H1 (cell line): ENCODE measurements at regions not wholly inside any gene's neighbourhood (a gene's known extent, or its start where the extent isn't known, plus 50 kb on each side); places are given as distances from the start of the nearest gene placed in this dataset.

Experiments
- BRCA1 ChIP-seq: IDR thresholded peaks from 2 replicates; pipeline ENCODE4 v1.6.1; 2012; ENCODE audit warnings: low read depth, low read length, improper control_type of control experiment
- CBX8 ChIP-seq: fragments of 300-800, 300-1000 bp; sonication (generic); IDR thresholded peaks from 2 replicates; pipeline ENCODE4 v1.7.1; 2016; ENCODE audit warnings: low read depth, low read length, borderline replicate concordance
- EZH2 ChIP-seq: fragments of 200-600 bp; sonication (generic); IDR thresholded peaks from 2 replicates; pipeline ENCODE4 v1.7.1; 2012; ENCODE audit warnings: low read depth, mild to moderate bottlenecking, moderate library complexity, low read length, inconsistent platforms; ENCODE audit not compliant: severe bottlenecking
- GABPA ChIP-seq: IDR thresholded peaks from 2 replicates; pipeline ENCODE4 v1.6.1; 2011; ENCODE audit warnings: mild to moderate bottlenecking, low read length, moderate library complexity, borderline replicate concordance; ENCODE audit not compliant: insufficient read depth
- MAX ChIP-seq: IDR thresholded peaks from 2 replicates; pipeline ENCODE4 v1.6.1; 2012; ENCODE audit warnings: inconsistent platforms
- POLR2A ChIP-seq, 2 experiments: IDR thresholded peaks; 1 replicate in 1 of 2; 2 replicates in 1 of 2; pipeline ENCODE4 v1.6.1; 2011; ENCODE audit warnings: low read depth in 2 of 2, low read length in 2 of 2, mild to moderate bottlenecking in 2 of 2; ENCODE audit errors: control extremely low read depth in 1 of 2
- POLR2AphosphoS5 ChIP-seq: IDR thresholded peaks from 2 replicates; pipeline ENCODE4 v1.6.1; 2011; ENCODE audit warnings: low read depth, low read length
- SAP30 ChIP-seq: fragments of 300-600 bp; sonication (generic); IDR thresholded peaks from 2 replicates; pipeline ENCODE4 v1.7.1; 2012; ENCODE audit warnings: low read length, moderate library complexity, mild to moderate bottlenecking, inconsistent platforms; ENCODE audit not compliant: insufficient read depth, insufficient replicate concordance
- YY1 ChIP-seq: IDR thresholded peaks from 2 replicates; pipeline ENCODE4 v1.6.1; 2011; ENCODE audit warnings: low read depth, mild to moderate bottlenecking, low read length
- ZNF274 ChIP-seq: IDR thresholded peaks from 2 replicates; pipeline ENCODE4 v1.7.0; 2012; ENCODE audit warnings: low read length, borderline replicate concordance; ENCODE audit errors: extremely low read depth
- TF ChIP-seq, protein P1 (sequence below), 3 experiments: IDR thresholded peaks; 1 replicate in 2 of 3; 2 replicates in 1 of 3; pipeline versions ENCODE4 v1.5.1 to v1.6.1; 2011; ENCODE audit warnings: low read length in 3 of 3, mild to moderate bottlenecking in 3 of 3, inconsistent platforms in 2 of 3, low read depth in 1 of 3, moderate library complexity in 1 of 3; ENCODE audit not compliant: insufficient read depth in 1 of 3; ENCODE audit errors: control extremely low read depth in 1 of 3

DNA sequence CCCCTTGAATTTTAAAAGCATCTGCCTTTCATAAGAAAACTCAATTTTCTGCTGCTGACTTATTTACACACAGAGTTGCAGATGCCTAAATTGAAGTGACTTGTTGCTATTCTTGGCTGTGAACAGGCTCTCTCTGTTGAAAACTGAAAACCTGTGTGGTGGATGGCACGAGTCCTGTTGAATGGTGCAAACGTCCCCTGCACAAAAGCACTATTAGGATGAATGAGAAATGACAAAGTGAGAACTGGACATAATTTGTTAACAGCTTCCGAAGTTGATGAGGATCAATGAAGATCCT, 201.7 kb upstream of the PREP start:
- TF ChIP-seq ZNF274: no peak
- TF ChIP-seq EZH2: no peak
- TF ChIP-seq, protein P1, sequence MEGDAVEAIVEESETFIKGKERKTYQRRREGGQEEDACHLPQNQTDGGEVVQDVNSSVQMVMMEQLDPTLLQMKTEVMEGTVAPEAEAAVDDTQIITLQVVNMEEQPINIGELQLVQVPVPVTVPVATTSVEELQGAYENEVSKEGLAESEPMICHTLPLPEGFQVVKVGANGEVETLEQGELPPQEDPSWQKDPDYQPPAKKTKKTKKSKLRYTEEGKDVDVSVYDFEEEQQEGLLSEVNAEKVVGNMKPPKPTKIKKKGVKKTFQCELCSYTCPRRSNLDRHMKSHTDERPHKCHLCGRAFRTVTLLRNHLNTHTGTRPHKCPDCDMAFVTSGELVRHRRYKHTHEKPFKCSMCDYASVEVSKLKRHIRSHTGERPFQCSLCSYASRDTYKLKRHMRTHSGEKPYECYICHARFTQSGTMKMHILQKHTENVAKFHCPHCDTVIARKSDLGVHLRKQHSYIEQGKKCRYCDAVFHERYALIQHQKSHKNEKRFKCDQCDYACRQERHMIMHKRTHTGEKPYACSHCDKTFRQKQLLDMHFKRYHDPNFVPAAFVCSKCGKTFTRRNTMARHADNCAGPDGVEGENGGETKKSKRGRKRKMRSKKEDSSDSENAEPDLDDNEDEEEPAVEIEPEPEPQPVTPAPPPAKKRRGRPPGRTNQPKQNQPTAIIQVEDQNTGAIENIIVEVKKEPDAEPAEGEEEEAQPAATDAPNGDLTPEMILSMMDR (IDR thresholded peaks at IDR 0.05; ENCODE audit: control extremely low read depth in 1 of 3, insufficient read depth in 1 of 3, low read depth in 1 of 3, low read length in 3 of 3): no peak
- TF ChIP-seq CBX8: no peak
- no peak for TF ChIP-seq YY1
- TF ChIP-seq SAP30: no peak
- no peak for TF ChIP-seq BRCA1
- no peak for TF ChIP-seq GABPA
- no peak for TF ChIP-seq MAX
- TF ChIP-seq POLR2AphosphoS5: no peak
- TF ChIP-seq POLR2A (IDR thresholded peaks at IDR 0.05; ENCODE audit: control extremely low read depth in 1 of 2, low read depth in 2 of 2, low read length in 2 of 2): no peak
